ENCODE measurements at regions not wholly inside any gene's neighbourhood (a gene's known extent, or its start where the extent isn't known, plus 50 kb on each side); places are given as distances from the start of the nearest gene placed in this dataset.

DNA sequence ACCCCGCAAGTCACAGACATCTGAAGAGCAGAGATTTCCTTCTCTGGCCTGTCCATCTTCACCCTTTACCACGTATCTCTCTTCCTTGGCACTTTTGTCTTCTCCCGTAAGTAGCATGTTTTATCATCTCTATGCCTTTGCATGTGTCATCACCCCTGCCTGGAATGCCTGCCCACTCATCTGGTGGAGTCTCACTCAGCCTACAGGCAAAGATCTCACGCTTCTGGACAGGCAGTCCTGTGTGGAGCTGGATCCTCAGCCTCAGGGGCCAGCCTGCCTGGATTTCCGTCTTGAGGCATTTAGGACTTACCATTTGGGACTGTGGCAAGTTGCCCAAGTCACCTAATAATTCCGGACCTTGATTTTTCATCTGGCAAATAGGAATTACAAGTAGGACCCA, 114.3 kb upstream of the CACNA2D3 start:
- TF ChIP-seq POLR2A (IDR thresholded peaks at IDR 0.05; ENCODE audit: low read depth, low read length) (no peak), POLR2AphosphoS5 (IDR thresholded peaks at IDR 0.05; ENCODE audit: low read depth, low read length) (no peak), TAF1 (IDR thresholded peaks at IDR 0.05; ENCODE audit: low read depth, low read length) (no peak), SPI1 (IDR thresholded peaks at IDR 0.05; ENCODE audit: low read depth, low read length) (no peak), POU2F2 (IDR thresholded peaks at IDR 0.05; ENCODE audit: low read depth, low read length) (no peak)
